Mucosa of rectum (tissue), 2 donors: ENCODE measurements at regions not wholly inside any gene's neighbourhood (a gene's known extent, or its start where the extent isn't known, plus 50 kb on each side); places are given as distances from the start of the nearest gene placed in this dataset.
"Not testable (repeated sequence)": the region's sequence is repeated elsewhere in the genome, so short reads cannot be mapped to it uniquely, and the experiment has no call there.

ENCODE experiments used
- H3K27ac ChIP-seq, 2 donors: one replicate each; pipeline ENCODE4 v1.7.0; 2013; ENCODE audit warnings: inconsistent platforms in 2 of 2, low read depth in 2 of 2, low read length in 2 of 2
- H3K27me3 ChIP-seq, 2 donors: one replicate each; pipeline ENCODE4 v1.7.0; 2013; ENCODE audit warnings: low read length in 2 of 2; ENCODE audit not compliant: control insufficient read depth in 2 of 2, insufficient read depth in 2 of 2
- H3K36me3 ChIP-seq, 2 donors: one replicate each; pipeline ENCODE4 v1.7.0; 2013; ENCODE audit warnings: low read length in 2 of 2; ENCODE audit not compliant: control insufficient read depth in 2 of 2, insufficient read depth in 2 of 2
- H3K4me1 ChIP-seq, 2 donors: one replicate each; pipeline ENCODE4 v1.7.0; 2013; ENCODE audit warnings: low read length in 2 of 2, mild to moderate bottlenecking in 1 of 2; ENCODE audit not compliant: control insufficient read depth in 2 of 2, insufficient read depth in 2 of 2
- H3K4me3 ChIP-seq, 2 donors: one replicate each; pipeline ENCODE4 v1.7.0; 2013; ENCODE audit warnings: low read length in 2 of 2
- H3K9ac ChIP-seq, 2 donors: one replicate each; pipeline ENCODE4 v1.7.0; 2013; ENCODE audit warnings: low read length in 2 of 2, low read depth in 1 of 2, mild to moderate bottlenecking in 1 of 2
- H3K9me3 ChIP-seq, 2 donors: one replicate each; pipeline ENCODE4 v1.7.0; 2013; ENCODE audit warnings: low read length in 2 of 2; ENCODE audit not compliant: control insufficient read depth in 2 of 2
- donor health status: healthy.
- donor health status: Normal muscosa, but diverticular disease.

DNA sequence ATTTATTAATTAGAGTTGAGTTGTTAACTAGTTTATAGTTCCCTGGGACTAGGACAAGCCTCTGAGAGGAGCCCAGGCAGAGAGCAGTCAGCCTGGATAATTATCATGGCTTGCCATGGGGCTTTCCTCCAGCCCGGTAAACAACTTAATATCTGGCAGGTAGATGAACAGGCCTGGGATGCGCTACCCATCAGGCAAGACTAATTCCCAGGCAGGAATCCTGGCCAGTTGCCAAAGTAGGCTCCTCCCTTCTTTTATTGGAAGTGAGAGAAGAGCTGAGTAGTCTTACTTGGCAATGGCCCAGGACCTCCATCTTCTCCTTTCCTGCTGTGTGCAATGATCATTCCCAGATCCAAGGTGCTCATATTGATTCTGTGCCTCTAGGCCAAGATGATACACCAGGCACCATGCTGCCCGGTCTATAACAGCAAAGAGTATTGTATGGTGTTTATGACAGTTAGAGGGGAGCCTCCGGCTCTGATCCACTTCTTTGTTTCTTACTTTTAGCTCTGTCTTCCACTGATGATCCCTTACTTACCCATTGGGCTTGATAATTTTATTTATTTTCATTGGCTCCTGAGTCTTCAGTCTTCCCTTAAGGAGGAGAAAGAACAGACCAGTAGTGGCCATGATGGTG lies 408.7 kb downstream of the REEP3 start:
- H3K4me3 ChIP-seq = no peak overlapping the region
- H3K36me3 ChIP-seq = no peaks in the 10 kb centered on the region
- no peak overlapping the region for H3K27ac ChIP-seq
- no peaks in the 10 kb centered on the region for H3K27me3 ChIP-seq
- no peaks in the 10 kb centered on the region for H3K4me1 ChIP-seq
- no peak overlapping the region for H3K9ac ChIP-seq
- H3K9me3 ChIP-seq = no peaks in the 10 kb centered on the region

DNA sequence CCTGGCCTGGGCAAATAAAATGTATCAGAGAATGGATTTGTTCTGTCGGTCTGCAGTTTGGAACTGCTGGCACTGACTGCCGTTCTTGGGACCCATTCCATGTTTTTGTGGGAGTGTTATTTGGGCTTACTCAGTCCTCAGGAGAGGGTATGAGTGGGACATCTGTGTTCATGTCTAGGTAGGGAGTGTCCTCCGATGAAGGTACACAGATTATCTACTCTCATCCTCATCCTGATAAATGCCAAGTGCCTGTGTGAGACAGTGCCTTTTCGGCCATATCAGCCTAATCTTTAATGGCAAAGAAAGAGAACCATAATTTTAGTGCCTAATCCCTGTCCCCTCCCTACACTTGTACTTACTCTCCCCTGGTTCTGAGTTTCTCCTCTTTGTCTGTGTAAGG lies 409.4 kb downstream of the REEP3 start:
- Histone ChIP-seq H3K9ac (no peak overlapping the region), H3K9me3 (no peaks in the 10 kb centered on the region), H3K36me3 (no peaks in the 10 kb centered on the region), H3K4me1 (no peaks in the 10 kb centered on the region), H3K4me3 (no peak overlapping the region), H3K27me3 (no peaks in the 10 kb centered on the region), H3K27ac (no peak overlapping the region)

DNA sequence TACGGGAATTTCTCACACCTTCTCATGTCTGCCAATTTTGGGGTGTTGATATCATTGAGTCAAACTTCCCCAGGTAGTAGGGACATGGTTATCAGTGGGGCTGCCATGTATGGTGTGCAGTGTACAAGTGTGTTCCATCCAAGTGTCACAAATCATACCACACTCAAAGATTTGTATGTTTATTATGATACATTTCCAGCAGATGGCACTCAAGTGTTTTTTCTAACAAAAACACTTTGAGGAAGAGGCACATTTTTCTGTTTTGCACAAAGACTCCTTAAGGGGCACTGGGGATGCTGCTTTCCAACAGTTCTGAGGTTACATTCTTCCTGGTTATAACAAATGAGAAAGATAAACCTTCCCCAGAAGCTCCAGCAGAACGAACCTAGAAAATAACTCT lies 414.5 kb downstream of the REEP3 start:
- Histone ChIP-seq H3K4me3 (no peak overlapping the region), H3K27ac (no peak overlapping the region), H3K4me1 (no peaks in the 10 kb centered on the region), H3K9me3 (no peaks in the 10 kb centered on the region), H3K36me3 (no peaks in the 10 kb centered on the region), H3K9ac (no peak overlapping the region), H3K27me3 (no peaks in the 10 kb centered on the region)

DNA sequence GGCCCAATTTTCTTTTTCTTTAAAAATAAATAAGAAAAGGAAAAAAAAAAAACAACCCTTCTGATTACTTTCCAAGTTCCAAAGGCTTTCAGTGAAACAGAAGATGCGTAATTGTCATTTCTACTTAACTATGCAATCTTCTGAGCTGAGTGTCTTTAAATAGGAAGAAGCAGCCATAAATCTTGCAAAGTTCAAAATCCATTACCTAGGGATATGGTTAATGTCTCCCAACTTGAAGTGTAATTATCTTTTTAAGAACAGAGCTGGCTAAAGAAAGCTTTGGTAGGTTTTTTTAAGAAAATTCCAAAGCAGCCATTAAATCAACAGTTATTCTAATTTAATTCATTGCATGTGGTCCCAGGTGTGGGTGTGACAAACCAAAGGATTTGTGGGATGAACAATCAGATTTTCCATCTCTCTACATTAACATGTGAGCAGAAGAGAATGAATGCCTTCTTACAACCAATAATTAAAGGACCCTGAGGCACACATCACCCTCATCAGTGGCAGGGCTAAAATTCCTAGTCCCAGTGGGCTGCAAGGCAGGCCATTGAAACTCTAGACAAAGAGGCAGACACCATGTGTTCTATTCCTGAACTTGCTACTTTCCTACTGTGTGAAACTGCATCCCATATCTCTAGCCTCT lies 419.2 kb downstream of the REEP3 start:
- Histone ChIP-seq H3K36me3 (no peaks in the 10 kb centered on the region), H3K27ac (no peak overlapping the region), H3K4me3 (no peak overlapping the region), H3K9ac (no peak overlapping the region), H3K9me3 (no peaks in the 10 kb centered on the region), H3K27me3 (no peaks in the 10 kb centered on the region), H3K4me1 (no peaks in the 10 kb centered on the region)

DNA sequence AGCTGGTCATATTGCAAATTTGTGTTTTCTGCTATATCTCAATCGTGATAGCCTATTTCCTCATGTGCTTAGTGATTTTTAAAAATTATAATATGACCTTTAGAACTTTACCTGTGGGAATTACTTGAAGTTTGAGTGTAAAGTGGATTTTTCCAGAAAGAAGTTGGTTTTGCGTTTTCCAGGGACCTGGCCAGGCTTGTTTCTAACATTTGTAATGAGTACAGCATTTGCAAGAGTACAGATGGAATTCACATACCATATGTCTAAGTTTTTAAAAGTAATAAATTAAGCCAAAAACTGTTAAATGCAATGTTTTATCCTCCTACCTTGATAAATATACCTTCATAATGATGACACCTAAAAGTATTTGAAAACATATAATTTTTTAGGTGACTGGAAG lies 443.2 kb downstream of the REEP3 start:
- no peaks in the 10 kb centered on the region for H3K4me1 ChIP-seq
- no peaks in the 10 kb centered on the region for H3K36me3 ChIP-seq
- no peak overlapping the region for H3K4me3 ChIP-seq
- no peak overlapping the region for H3K27ac ChIP-seq
- no peaks in the 10 kb centered on the region for H3K9me3 ChIP-seq
- no peak overlapping the region for H3K9ac ChIP-seq
- H3K27me3 ChIP-seq = no peaks in the 10 kb centered on the region

DNA sequence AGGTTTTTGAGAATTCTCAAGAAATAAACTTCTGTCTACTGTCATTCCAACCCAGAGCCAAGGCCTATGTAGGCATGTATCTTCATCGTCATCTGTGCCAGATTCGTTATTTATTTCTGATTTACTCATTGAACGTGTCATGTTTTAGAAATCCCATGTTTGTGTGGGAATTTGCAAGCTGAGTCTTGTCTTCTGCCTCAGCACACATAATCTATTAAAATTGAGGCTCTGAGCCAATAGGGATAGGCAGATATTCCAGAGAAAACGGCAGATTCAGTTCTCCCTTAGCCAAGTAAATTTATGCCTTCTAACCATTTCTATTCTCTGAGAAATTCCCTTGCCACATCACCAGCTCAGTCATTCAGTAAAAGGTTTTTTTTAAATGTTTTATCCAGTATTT lies 444.6 kb downstream of the REEP3 start:
- no peaks in the 10 kb centered on the region for H3K27me3 ChIP-seq
- no peaks in the 10 kb centered on the region for H3K36me3 ChIP-seq
- no peaks in the 10 kb centered on the region for H3K4me1 ChIP-seq
- no peaks in the 10 kb centered on the region for H3K9me3 ChIP-seq
- H3K27ac ChIP-seq = no peak overlapping the region
- no peak overlapping the region for H3K4me3 ChIP-seq
- no peak overlapping the region for H3K9ac ChIP-seq

DNA sequence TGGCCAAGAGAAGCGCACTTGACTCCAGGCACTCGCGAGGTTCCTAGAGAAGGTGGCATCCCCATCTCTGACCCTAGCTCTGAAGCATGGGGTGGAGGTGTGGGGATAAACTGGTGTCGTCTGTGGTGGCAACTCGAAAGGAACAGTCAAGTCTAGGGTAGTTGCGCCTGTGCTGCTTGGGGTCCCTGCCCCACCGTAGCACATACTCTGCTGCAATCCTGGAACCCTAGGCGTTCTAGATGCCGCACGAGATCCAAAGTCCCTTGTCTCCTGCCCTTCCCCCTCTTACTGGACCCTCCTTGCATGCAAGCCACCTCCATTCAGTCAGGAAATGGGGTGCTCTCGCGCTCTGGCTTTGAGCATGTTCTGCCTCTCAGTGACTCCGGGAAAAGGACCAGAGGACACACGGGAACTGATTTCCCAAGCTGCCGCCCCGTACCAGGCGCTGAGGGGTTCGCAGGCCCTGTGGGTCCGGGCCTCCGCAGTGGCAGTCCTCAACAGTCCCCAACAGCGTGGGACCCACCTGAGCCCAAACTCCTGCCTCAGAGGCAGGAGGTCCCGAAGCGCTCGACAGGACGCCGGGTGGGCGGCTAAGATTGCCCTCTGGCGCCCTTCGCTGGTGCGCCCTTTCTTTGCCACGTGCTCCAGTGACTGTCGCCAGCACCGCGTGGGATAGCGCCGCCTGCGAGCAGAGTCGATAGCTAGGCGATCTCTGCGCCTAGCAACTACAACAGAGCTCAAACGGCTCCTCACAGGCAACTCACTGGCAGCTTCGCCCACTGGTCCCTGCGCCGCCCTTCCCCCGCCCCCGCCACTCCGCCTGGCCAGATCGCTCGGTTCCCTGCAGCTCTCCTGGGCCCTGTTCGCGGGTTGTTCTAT lies 452.0 kb downstream of the REEP3 start:
- no peak overlapping the region for H3K27ac ChIP-seq
- no peaks in the 10 kb centered on the region for H3K27me3 ChIP-seq
- no peaks in the 10 kb centered on the region for H3K9me3 ChIP-seq
- no peaks in the 10 kb centered on the region for H3K4me1 ChIP-seq
- no peak overlapping the region for H3K4me3 ChIP-seq
- no peaks in the 10 kb centered on the region for H3K36me3 ChIP-seq
- no peak overlapping the region for H3K9ac ChIP-seq

DNA sequence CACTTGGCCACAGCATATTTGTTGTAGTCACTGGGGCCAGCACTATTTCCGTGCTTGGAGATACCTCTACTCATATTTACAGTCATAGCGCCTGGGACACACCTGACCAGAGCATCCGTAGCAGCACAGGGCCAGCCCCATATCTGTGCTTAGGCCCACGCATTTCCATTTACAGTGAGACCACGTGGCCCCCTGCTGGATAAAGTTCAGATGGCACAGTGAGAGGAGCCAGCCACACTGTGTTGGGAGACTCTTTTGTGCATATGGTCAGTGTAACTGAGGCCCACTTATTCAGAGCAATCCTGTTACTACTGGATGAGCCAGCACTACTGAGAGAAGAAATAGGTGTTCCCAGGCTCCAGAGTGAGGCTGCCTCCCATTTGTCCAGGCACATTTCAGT lies 455.3 kb downstream of the REEP3 start:
- H3K27ac ChIP-seq = no peak overlapping the region
- H3K4me1 ChIP-seq = no peaks in the 10 kb centered on the region
- no peaks in the 10 kb centered on the region for H3K36me3 ChIP-seq
- H3K9ac ChIP-seq = no peak overlapping the region
- no peaks in the 10 kb centered on the region for H3K27me3 ChIP-seq
- H3K4me3 ChIP-seq = no peak overlapping the region
- H3K9me3 ChIP-seq = no peaks in the 10 kb centered on the region

DNA sequence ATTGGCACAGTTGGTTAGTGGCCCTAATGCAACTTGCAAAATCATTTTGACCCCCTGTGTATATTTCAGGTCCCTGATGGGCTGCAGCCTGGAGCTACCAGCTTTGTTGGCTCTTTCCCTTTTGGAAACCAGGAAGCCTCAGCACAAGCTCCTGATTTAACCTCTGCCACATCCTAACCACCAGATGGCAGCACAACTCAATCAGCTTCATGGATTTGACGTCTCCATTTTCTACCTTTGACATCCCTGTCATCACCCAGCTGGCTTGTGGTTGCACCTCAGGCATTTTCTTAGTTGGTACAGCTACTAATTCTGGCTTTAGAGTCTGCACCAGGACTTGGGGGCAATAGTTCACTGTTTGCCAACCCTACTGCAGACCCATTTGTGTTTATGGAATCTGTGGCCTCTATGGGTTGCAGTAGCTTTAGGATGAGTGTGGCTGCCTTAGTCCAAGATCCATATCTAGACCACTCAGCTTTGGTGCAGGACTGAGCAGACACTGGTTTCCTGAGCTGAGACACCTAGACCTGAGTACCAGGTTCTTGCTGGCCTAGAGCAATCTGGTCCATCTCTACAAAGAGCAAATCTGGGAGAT lies 456.2 kb downstream of the REEP3 start:
- Histone ChIP-seq H3K4me1 (no peaks in the 10 kb centered on the region), H3K9ac (no peak overlapping the region), H3K27ac (no peak overlapping the region)

DNA sequence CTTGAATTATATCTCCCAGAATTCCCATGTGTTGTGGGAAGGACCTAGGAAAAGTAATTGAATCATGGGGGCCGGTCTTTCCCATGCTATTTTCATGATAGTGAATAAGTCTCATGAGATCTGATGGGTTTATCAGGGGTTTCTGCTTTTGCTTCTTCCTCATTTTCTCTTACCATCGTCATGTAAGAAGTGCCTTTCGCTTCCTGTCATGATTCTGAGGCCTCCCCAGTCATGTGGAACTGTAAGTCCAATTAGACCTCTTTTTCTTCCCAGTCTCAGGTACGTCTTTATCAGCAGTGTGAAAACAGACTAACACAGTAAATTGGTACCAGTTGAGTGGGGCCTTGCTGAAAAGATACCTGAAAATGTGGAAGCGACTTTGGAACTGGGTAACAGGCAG lies 459.7 kb downstream of the REEP3 start:
- H3K36me3 ChIP-seq, H3K27me3 ChIP-seq, H3K9ac ChIP-seq, H3K4me1 ChIP-seq, H3K27ac ChIP-seq, H3K9me3 ChIP-seq, H3K4me3 ChIP-seq: not testable (repeated sequence)

More for the DNA sequence above, 456.2 kb downstream of the REEP3 start:
- Histone ChIP-seq H3K4me3 (no peak overlapping the region), H3K9me3 (no peaks in the 10 kb centered on the region), H3K36me3 (no peaks in the 10 kb centered on the region), H3K27me3 (no peaks in the 10 kb centered on the region)
